H9 (cell line): ENCODE measurements at regions not wholly inside any gene's neighbourhood (a gene's known extent, or its start where the extent isn't known, plus 50 kb on each side); places are given as distances from the start of the nearest gene placed in this dataset.

Source experiments
- DNase-seq: peaks from one replicate; pipeline ENCODE4 v3.0.0-alpha.2; 2017
- H2AFZ ChIP-seq: one replicate; pipeline ENCODE4 v1.6.1; 2013; ENCODE audit warnings: mild to moderate bottlenecking, low read length, control low read depth, moderate library complexity
- H2AK5ac ChIP-seq: 2 replicates; pipeline ENCODE4 v1.6.1; 2013; ENCODE audit warnings: low read length, control low read depth, mixed read lengths; ENCODE audit not compliant: insufficient read length
- H2BK120ac ChIP-seq: one replicate; pipeline ENCODE4 v1.6.1; 2013; ENCODE audit warnings: low read depth, mild to moderate bottlenecking, low read length, control low read depth, inconsistent platforms; ENCODE audit not compliant: poor library complexity, severe bottlenecking
- H2BK12ac ChIP-seq: 2 replicates; pipeline ENCODE4 v1.6.1; 2013; ENCODE audit warnings: low read length, control low read depth, mixed read lengths, low read depth; ENCODE audit not compliant: insufficient read length
- H2BK15ac ChIP-seq: 2 replicates; pipeline ENCODE4 v1.6.1; 2013; ENCODE audit warnings: low read depth, low read length, control low read depth
- H2BK20ac ChIP-seq: one replicate; pipeline ENCODE4 v1.6.1; 2013; ENCODE audit warnings: low read depth, mild to moderate bottlenecking, low read length, control low read depth, inconsistent platforms; ENCODE audit not compliant: poor library complexity, severe bottlenecking
- H2BK5ac ChIP-seq: 2 replicates; pipeline ENCODE4 v1.6.1; 2013; ENCODE audit warnings: low read length, control low read depth, mixed read lengths; ENCODE audit not compliant: insufficient read length
- H3K14ac ChIP-seq: 2 replicates; pipeline ENCODE4 v1.6.1; 2013; ENCODE audit warnings: low read length, control low read depth; ENCODE audit not compliant: insufficient read depth
- H3K18ac ChIP-seq: 2 replicates; pipeline ENCODE4 v1.6.1; 2013; ENCODE audit warnings: low read depth, mild to moderate bottlenecking, mixed read lengths, low read length, control low read depth; ENCODE audit not compliant: insufficient read length
- H3K23ac ChIP-seq: 2 replicates; pipeline ENCODE4 v1.6.1; 2013; ENCODE audit warnings: low read length, control low read depth, mixed read lengths, low read depth; ENCODE audit not compliant: insufficient read length
- H3K23me2 ChIP-seq: 2 replicates; pipeline ENCODE4 v1.6.1; 2013; ENCODE audit warnings: low read depth, mild to moderate bottlenecking, mixed read lengths, low read length, control low read depth; ENCODE audit not compliant: insufficient read length, poor library complexity, severe bottlenecking
- H3K27ac ChIP-seq: 2 replicates; pipeline ENCODE4 v1.5.1; 2013; ENCODE audit warnings: low read length, control low read depth, mixed read lengths, low read depth; ENCODE audit not compliant: insufficient read length
- H3K27me3 ChIP-seq: 2 replicates; pipeline ENCODE4 v1.6.1; 2013; ENCODE audit warnings: low read length, control low read depth, inconsistent platforms; ENCODE audit not compliant: insufficient read depth
- H3K4ac ChIP-seq: 2 replicates; pipeline ENCODE4 v1.6.1; 2013; ENCODE audit warnings: low read depth, mild to moderate bottlenecking, control low read depth, inconsistent platforms, low read length, moderate library complexity
- H3K4me1 ChIP-seq: 2 replicates; pipeline ENCODE4 v1.6.1; 2013; ENCODE audit warnings: low read length, control low read depth, inconsistent platforms; ENCODE audit not compliant: insufficient read depth
- H3K4me2 ChIP-seq: 2 replicates; pipeline ENCODE4 v1.6.1; 2013; ENCODE audit warnings: low read length, control low read depth, mixed read lengths; ENCODE audit not compliant: insufficient read length, insufficient read depth
- H3K56ac ChIP-seq: 2 replicates; pipeline ENCODE4 v1.6.1; 2013; ENCODE audit warnings: low read depth, mild to moderate bottlenecking, mixed read lengths, low read length, control low read depth; ENCODE audit not compliant: insufficient read length
- H3K79me1 ChIP-seq: 2 replicates; pipeline ENCODE4 v1.6.1; 2013; ENCODE audit warnings: low read depth, mild to moderate bottlenecking, moderate library complexity, low read length, control low read depth, inconsistent platforms; ENCODE audit not compliant: insufficient read depth, poor library complexity, severe bottlenecking
- H3K79me2 ChIP-seq: 2 replicates; pipeline ENCODE4 v1.6.1; 2013; ENCODE audit warnings: low read length, control low read depth, inconsistent platforms; ENCODE audit not compliant: insufficient read depth
- H3K9ac ChIP-seq: 2 replicates; pipeline ENCODE4 v1.6.1; 2013; ENCODE audit warnings: low read length, control low read depth, mixed read lengths; ENCODE audit not compliant: insufficient read length; ENCODE audit errors: extremely low read depth
- H3K9me3 ChIP-seq: one replicate; pipeline ENCODE4 v1.6.1; 2013; ENCODE audit warnings: low read depth, low read length, inconsistent platforms; ENCODE audit not compliant: control insufficient read depth
- H3T11ph ChIP-seq: one replicate; pipeline ENCODE4 v1.6.1; 2013; ENCODE audit warnings: mild to moderate bottlenecking, low read length, control low read depth, inconsistent platforms
- H4K20me1 ChIP-seq: one replicate; pipeline ENCODE4 v1.6.1; 2013; ENCODE audit not compliant: control insufficient read depth, insufficient read length, insufficient read depth
- H4K5ac ChIP-seq: 2 replicates; pipeline ENCODE4 v1.6.1; 2013; ENCODE audit warnings: low read depth, mild to moderate bottlenecking, mixed read lengths, low read length, control low read depth; ENCODE audit not compliant: insufficient read length
- H4K8ac ChIP-seq: replicated peaks from 2 replicates; pipeline ENCODE4 v1.6.1; 2013; ENCODE audit warnings: low read length, control low read depth, mixed read lengths, low read depth; ENCODE audit not compliant: insufficient read length
- H4K91ac ChIP-seq: 2 replicates; pipeline ENCODE4 v1.6.1; 2013; ENCODE audit warnings: low read depth, mild to moderate bottlenecking, moderate library complexity, mixed read lengths, low read length, control low read depth; ENCODE audit not compliant: insufficient read length
- H3K27ac Mint-ChIP-seq, 3 experiments: 2 replicates in 2 of 3; 3 replicates in 1 of 3; pipeline ENCODE4 v1.8.0; 2020 to 2021; ENCODE audit warnings: mixed read lengths in 3 of 3, mild to moderate bottlenecking in 1 of 3, moderate library complexity in 1 of 3
- H3K27me3 Mint-ChIP-seq: 2 replicates; pipeline ENCODE4 v1.8.0; 2021; ENCODE audit warnings: low read depth, mild to moderate bottlenecking, moderate library complexity, mixed read lengths
- H3K36me3 Mint-ChIP-seq, 3 experiments: 2 replicates in 2 of 3; 3 replicates in 1 of 3; pipeline ENCODE4 v1.8.0; 2020 to 2021; ENCODE audit warnings: low read depth in 3 of 3, mixed read lengths in 3 of 3; ENCODE audit not compliant: insufficient read depth in 1 of 3
- H3K4me1 Mint-ChIP-seq, 2 experiments: 2 replicates each; pipeline ENCODE4 v1.8.0; 2020; ENCODE audit warnings: mixed read lengths in 2 of 2
- H3K4me3 Mint-ChIP-seq, 2 experiments: 2 replicates in 1 of 2; 3 replicates in 1 of 2; pipeline ENCODE4 v1.8.0; 2020 to 2021; ENCODE audit warnings: mild to moderate bottlenecking in 2 of 2, mixed read lengths in 2 of 2, moderate library complexity in 1 of 2
- H3K9me3 Mint-ChIP-seq, 2 experiments: 2 replicates in 1 of 2; 3 replicates in 1 of 2; pipeline ENCODE4 v1.8.0; 2020; ENCODE audit warnings: mild to moderate bottlenecking in 2 of 2, mixed read lengths in 2 of 2, moderate library complexity in 1 of 2
- WGBS: extraction: QIAGEN DNeasy Blood & Tissue Kit; methylation state at CpG from one replicate; pipeline ENCODE4 v1.1.7; 2013; ENCODE audit warnings: missing lambda C conversion rate, low lambda C conversion rate, mixed read lengths; ENCODE audit not compliant: insufficient read length; ENCODE audit errors: extremely low coverage; 5-methylcytosine and 5-hydroxymethylcytosine counted together
- TF ChIP-seq, protein P1 (sequence below): fragments of 200-600 bp; sonication (generic); conservative IDR thresholded peaks from 3 replicates; pipeline ENCODE4 v1.8.0; 2021; ENCODE audit warnings: antibody characterized with exemption, mild to moderate bottlenecking

DNA sequence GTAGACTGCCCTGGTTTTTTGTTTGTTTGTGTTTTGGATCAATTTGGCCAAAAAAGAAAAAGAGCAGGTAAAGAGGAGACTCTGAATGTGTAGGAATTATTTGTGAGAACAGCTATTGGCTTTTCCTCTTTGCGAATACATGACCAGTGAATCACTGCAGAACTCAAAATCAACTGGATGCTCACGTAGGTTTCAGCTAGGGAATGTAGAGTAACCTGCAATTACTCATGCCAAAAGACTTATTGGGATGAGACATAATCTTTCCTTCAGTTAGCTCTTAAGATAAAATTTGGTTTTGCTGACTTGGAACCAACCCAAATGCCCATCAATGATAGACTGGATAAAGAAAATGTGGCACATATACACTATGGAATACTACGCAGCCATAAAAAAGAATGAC lies 348.0 kb downstream of the NPR3 start:
- Histone ChIP-seq H3K14ac (no peak overlapping the region), H3T11ph (no peak overlapping the region), H2BK12ac (no peak overlapping the region), H2BK5ac (no peak overlapping the region), H4K5ac (no peak overlapping the region), H3K9me3 (no peaks in the 10 kb centered on the region), H4K8ac (no peak overlapping the region), H3K79me2 (no peaks in the 10 kb centered on the region), H3K23ac (no peak overlapping the region), H3K23me2 (no peaks in the 10 kb centered on the region), H3K27me3 (no peaks in the 10 kb centered on the region), H2BK20ac (no peak overlapping the region), H3K79me1 (no peaks in the 10 kb centered on the region), H2AK5ac (no peak overlapping the region), H4K20me1 (no peaks in the 10 kb centered on the region), H3K4me1 (no peaks in the 10 kb centered on the region), H2BK15ac (no peak overlapping the region), H3K27ac (no peak overlapping the region), H3K4ac (no peak overlapping the region), H3K4me2 (no peak overlapping the region), H2BK120ac (no peak overlapping the region), H3K18ac (no peak overlapping the region), H2AFZ (no peak overlapping the region), H3K9ac (no peak overlapping the region), H3K56ac (no peak overlapping the region), H4K91ac (no peak overlapping the region)
- H3K27me3 Mint-ChIP-seq = no peaks in the 10 kb centered on the region; the same call in 1 of the 2 replicates
- H3K4me3 Mint-ChIP-seq = no peak overlapping the region
- peaks cover 0 to 4% (median 0%) of the 10 kb centered on the region in 3 experiments; a peak in 4 of 7 replicates for H3K36me3 Mint-ChIP-seq
- no peak for DNase-seq
- H3K9me3 Mint-ChIP-seq = peaks cover 4 to 8% of the 10 kb centered on the region in 2 experiments; a peak in 4 of 5 replicates
- no peaks in the 10 kb centered on the region for H3K4me1 Mint-ChIP-seq
- WGBS = no CpG with 5 or more reads among the region's 3 CpGs
- H3K27ac Mint-ChIP-seq = no peak overlapping the region
- TF ChIP-seq, protein P1, sequence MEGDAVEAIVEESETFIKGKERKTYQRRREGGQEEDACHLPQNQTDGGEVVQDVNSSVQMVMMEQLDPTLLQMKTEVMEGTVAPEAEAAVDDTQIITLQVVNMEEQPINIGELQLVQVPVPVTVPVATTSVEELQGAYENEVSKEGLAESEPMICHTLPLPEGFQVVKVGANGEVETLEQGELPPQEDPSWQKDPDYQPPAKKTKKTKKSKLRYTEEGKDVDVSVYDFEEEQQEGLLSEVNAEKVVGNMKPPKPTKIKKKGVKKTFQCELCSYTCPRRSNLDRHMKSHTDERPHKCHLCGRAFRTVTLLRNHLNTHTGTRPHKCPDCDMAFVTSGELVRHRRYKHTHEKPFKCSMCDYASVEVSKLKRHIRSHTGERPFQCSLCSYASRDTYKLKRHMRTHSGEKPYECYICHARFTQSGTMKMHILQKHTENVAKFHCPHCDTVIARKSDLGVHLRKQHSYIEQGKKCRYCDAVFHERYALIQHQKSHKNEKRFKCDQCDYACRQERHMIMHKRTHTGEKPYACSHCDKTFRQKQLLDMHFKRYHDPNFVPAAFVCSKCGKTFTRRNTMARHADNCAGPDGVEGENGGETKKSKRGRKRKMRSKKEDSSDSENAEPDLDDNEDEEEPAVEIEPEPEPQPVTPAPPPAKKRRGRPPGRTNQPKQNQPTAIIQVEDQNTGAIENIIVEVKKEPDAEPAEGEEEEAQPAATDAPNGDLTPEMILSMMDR = no peak
